ENCODE measurements at regions not wholly inside any gene's neighbourhood (a gene's known extent, or its start where the extent isn't known, plus 50 kb on each side); places are given as distances from the start of the nearest gene placed in this dataset.

DNA sequence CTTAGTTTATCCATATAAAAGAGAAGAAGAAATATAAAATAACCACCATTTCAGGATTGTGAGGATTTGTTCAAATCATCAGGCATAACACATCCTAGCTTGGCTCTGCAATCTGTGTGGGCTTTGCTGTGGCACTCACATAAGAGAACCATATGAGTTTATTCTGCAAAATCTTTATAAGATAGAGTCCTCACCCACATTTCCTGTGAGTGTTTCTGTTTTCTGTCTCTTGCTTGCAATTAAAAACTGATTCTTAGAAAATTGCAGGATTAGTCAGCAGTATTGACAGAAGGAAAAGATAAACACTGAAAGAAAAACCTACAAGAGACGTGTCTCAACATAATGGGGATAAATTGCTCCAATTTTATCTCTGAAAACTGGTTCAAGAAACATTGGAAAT, 258.5 kb downstream of the RND3 start:
- intact Hi-C loops (cut with DNase I; ENCODE audit: low total_unique reads): no loop called here
- H3K4me3 ChIP-seq (ENCODE audit: low read depth, poor library complexity, severe bottlenecking): no peak overlapping the region
- WGBS, 2 donors: 35 to 47% methylated on average over 1 of the region's 1 CpG
- no peak for TF ChIP-seq POLR2A (IDR thresholded peaks at IDR 0.05)
- TF ChIP-seq, protein P1, sequence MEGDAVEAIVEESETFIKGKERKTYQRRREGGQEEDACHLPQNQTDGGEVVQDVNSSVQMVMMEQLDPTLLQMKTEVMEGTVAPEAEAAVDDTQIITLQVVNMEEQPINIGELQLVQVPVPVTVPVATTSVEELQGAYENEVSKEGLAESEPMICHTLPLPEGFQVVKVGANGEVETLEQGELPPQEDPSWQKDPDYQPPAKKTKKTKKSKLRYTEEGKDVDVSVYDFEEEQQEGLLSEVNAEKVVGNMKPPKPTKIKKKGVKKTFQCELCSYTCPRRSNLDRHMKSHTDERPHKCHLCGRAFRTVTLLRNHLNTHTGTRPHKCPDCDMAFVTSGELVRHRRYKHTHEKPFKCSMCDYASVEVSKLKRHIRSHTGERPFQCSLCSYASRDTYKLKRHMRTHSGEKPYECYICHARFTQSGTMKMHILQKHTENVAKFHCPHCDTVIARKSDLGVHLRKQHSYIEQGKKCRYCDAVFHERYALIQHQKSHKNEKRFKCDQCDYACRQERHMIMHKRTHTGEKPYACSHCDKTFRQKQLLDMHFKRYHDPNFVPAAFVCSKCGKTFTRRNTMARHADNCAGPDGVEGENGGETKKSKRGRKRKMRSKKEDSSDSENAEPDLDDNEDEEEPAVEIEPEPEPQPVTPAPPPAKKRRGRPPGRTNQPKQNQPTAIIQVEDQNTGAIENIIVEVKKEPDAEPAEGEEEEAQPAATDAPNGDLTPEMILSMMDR (IDR thresholded peaks at IDR 0.05): no peak
- DNase-seq (ENCODE audit: low spot score in 2 of 2): no peak

- intact Hi-C loops (cut with DNase I; ENCODE audit: low total_unique reads): no loop called here
- no peak overlapping the region for H3K4me3 ChIP-seq (ENCODE audit: low read depth, poor library complexity, severe bottlenecking)
- WGBS, 2 donors: 66 to 68% methylated on average over 1 of the region's 1 CpG
- TF ChIP-seq POLR2A (IDR thresholded peaks at IDR 0.05): no peak
- TF ChIP-seq, protein P1 (IDR thresholded peaks at IDR 0.05): no peak
- DNase-seq (ENCODE audit: low spot score in 2 of 2): no peak
These were observed 262.4 kb downstream of the RND3 start for GRCh38 chr2:150225030-150225429.

DNA sequence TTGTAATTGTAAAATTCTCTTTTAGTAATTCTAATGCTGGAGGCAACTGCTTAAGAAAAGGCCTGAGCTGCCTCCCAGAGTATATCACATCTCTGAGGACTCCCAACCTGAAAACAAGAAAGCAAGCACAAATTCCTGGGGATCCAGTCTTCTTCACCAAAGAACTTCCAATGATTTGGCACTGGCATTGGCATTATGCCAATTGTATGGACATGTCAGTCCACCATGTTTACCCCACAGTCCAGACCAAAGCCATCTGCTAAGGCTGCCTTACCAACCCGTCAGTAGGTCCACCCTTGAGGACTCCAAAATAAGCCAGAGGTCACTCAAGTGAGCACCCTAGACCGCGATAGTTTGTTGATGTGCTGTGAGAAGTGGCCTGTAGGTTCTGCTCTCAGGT, 263.1 kb downstream of the RND3 start:
- TF ChIP-seq, protein P1 (IDR thresholded peaks at IDR 0.05): no peak
- TF ChIP-seq POLR2A (IDR thresholded peaks at IDR 0.05): no peak
- DNase-seq (ENCODE audit: low spot score in 2 of 2): no peak
- 97 to 98% methylated on average over 3 of the region's 3 CpGs for WGBS, 2 donors
- intact Hi-C loops (cut with DNase I; ENCODE audit: low total_unique reads): no loop called here
- H3K4me3 ChIP-seq (ENCODE audit: low read depth, poor library complexity, severe bottlenecking): no peak overlapping the region

DNA sequence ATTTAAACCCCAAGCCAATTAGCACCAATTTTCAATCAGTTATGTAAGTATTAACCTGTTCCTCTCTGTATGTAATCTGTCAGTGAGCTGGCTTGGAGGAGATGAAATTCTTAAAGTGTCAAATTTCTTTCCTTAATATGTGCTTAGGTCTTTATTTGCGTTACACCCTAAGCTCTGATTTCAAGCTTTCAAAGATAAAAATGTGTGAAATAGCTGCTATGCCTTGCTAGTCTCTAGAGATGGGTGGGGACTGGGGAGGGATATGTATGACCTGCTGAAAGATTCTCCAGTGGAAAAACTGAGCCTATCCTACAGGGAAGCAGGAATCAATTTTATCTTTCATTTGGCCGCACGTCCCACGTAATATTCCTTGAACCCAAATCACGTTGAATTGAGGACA, 264.5 kb downstream of the RND3 start:
- no peak for DNase-seq (ENCODE audit: low spot score in 2 of 2)
- intact Hi-C loops (cut with DNase I; ENCODE audit: low total_unique reads): no loop called here
- TF ChIP-seq, protein P1 (IDR thresholded peaks at IDR 0.05): no peak
- no peak for TF ChIP-seq POLR2A (IDR thresholded peaks at IDR 0.05)
- no peak overlapping the region for H3K4me3 ChIP-seq (ENCODE audit: low read depth, poor library complexity, severe bottlenecking)
- 87 to 94% methylated on average over 5 of the region's 5 CpGs for WGBS, 2 donors

GRCh38 chr2:150222379-150222778, 265.1 kb downstream of the RND3 start:
- TF ChIP-seq POLR2A (IDR thresholded peaks at IDR 0.05): no peak
- TF ChIP-seq, protein P1 (IDR thresholded peaks at IDR 0.05): no peak
- intact Hi-C loops (cut with DNase I; ENCODE audit: low total_unique reads): no loop called here
- no peak for DNase-seq (ENCODE audit: low spot score in 2 of 2)
- no peak overlapping the region for H3K4me3 ChIP-seq (ENCODE audit: low read depth, poor library complexity, severe bottlenecking)
- 87 to 92% methylated on average over 6 of the region's 6 CpGs for WGBS, 2 donors

GRCh38 chr2:150219861-150220260, 267.6 kb downstream of the RND3 start:
- DNase-seq (ENCODE audit: low spot score in 2 of 2): no peak
- WGBS, 2 donors: 65 to 78% methylated on average over 2 of the region's 2 CpGs
- intact Hi-C loops (cut with DNase I; ENCODE audit: low total_unique reads): no loop called here
- H3K4me3 ChIP-seq (ENCODE audit: low read depth, poor library complexity, severe bottlenecking): no peak overlapping the region
- TF ChIP-seq, protein P1 (IDR thresholded peaks at IDR 0.05): no peak
- no peak for TF ChIP-seq POLR2A (IDR thresholded peaks at IDR 0.05)

Measured in lower leg skin (tissue), 4 donors.